Liver (tissue), 8 donors: ENCODE measurements at regions not wholly inside any gene's neighbourhood (a gene's known extent, or its start where the extent isn't known, plus 50 kb on each side); places are given as distances from the start of the nearest gene placed in this dataset.

ENCODE experiments used
- DNase-seq: peaks from one replicate; pipeline ENCODE4 v3.0.0-alpha.2; 2017; ENCODE audit warnings: low spot score
- H3K27ac ChIP-seq, 2 donors: one replicate each; pipeline ENCODE4 v1.7.0; 2013; ENCODE audit warnings: inconsistent platforms in 2 of 2, low read length in 2 of 2, control low read depth in 1 of 2, low read depth in 1 of 2, mild to moderate bottlenecking in 1 of 2
- H3K27me3 ChIP-seq, 4 donors: one replicate each; pipeline versions ENCODE4 v1.6.1 to v1.7.0; 2013; ENCODE audit warnings: low read length in 3 of 4, inconsistent platforms in 1 of 4, mild to moderate bottlenecking in 1 of 4, moderate library complexity in 1 of 4; ENCODE audit not compliant: control insufficient read depth in 4 of 4, insufficient read depth in 4 of 4
- H3K36me3 ChIP-seq, 4 donors: one replicate each; pipeline versions ENCODE4 v1.6.1 to v1.7.0; 2013; ENCODE audit warnings: low read length in 3 of 4, mild to moderate bottlenecking in 3 of 4, low read depth in 1 of 4, moderate library complexity in 1 of 4; ENCODE audit not compliant: control insufficient read depth in 4 of 4, insufficient read depth in 3 of 4
- H3K4me1 ChIP-seq, 4 donors: one replicate each; pipeline versions ENCODE4 v1.6.1 to v1.7.0; 2013; ENCODE audit warnings: low read length in 3 of 4, mild to moderate bottlenecking in 3 of 4, moderate library complexity in 1 of 4; ENCODE audit not compliant: control insufficient read depth in 4 of 4, insufficient read depth in 4 of 4
- H3K4me3 ChIP-seq, 3 donors: one replicate each; pipeline versions ENCODE4 v1.6.1 to v1.7.0; 2013; ENCODE audit warnings: low read length in 3 of 3, control low read depth in 1 of 3, low read depth in 1 of 3, mild to moderate bottlenecking in 1 of 3
- H3K9ac ChIP-seq, 2 donors: one replicate each; pipeline ENCODE4 v1.7.0; 2013; ENCODE audit warnings: low read length in 2 of 2, mild to moderate bottlenecking in 2 of 2, moderate library complexity in 2 of 2, control low read depth in 1 of 2, low read depth in 1 of 2
- H3K9me3 ChIP-seq, 4 donors: one replicate each; pipeline versions ENCODE4 v1.6.1 to v1.7.0; 2013; ENCODE audit warnings: low read length in 3 of 4; ENCODE audit not compliant: control insufficient read depth in 4 of 4
- EGR1 ChIP-seq, 2 donors: IDR thresholded peaks; 2 replicates each; pipeline ENCODE4 v1.6.1; 2016 to 2018; ENCODE audit warnings: antibody characterized with exemption in 2 of 2, low read depth in 2 of 2
- FOXA1 ChIP-seq: IDR thresholded peaks from 2 replicates; pipeline ENCODE4 v1.6.1; 2016; ENCODE audit warnings: antibody characterized with exemption
- FOXA2 ChIP-seq: IDR thresholded peaks from 2 replicates; pipeline ENCODE4 v1.6.1; 2016; ENCODE audit warnings: antibody characterized with exemption
- GABPA ChIP-seq, 2 donors: IDR thresholded peaks in 1 of 2; conservative IDR thresholded peaks in 1 of 2; 2 replicates each; pipeline ENCODE4 v1.6.1; 2016; ENCODE audit warnings: antibody characterized with exemption in 2 of 2, mild to moderate bottlenecking in 1 of 2, moderate library complexity in 1 of 2
- HNF4A ChIP-seq, 2 donors: conservative IDR thresholded peaks; 2 replicates each; pipeline ENCODE4 v1.6.1; 2016; ENCODE audit warnings: antibody characterized with exemption in 2 of 2, mild to moderate bottlenecking in 2 of 2
- HNF4G ChIP-seq: IDR thresholded peaks from 2 replicates; pipeline ENCODE4 v1.6.1; 2016; ENCODE audit warnings: antibody characterized with exemption
- JUND ChIP-seq, 2 donors: IDR thresholded peaks; 2 replicates each; pipeline ENCODE4 v1.6.1; 2016; ENCODE audit warnings: antibody characterized with exemption in 2 of 2
- NR2F2 ChIP-seq: IDR thresholded peaks from 2 replicates; pipeline ENCODE4 v1.6.1; 2016; ENCODE audit warnings: antibody characterized with exemption
- RAD21 ChIP-seq, 2 donors: IDR thresholded peaks; 2 replicates each; pipeline ENCODE4 v1.6.1; 2016; ENCODE audit warnings: antibody characterized with exemption in 2 of 2, mild to moderate bottlenecking in 2 of 2
- RXRA ChIP-seq, 2 donors: IDR thresholded peaks; 2 replicates each; pipeline ENCODE4 v1.6.1; 2017 to 2018; ENCODE audit warnings: antibody characterized with exemption in 2 of 2, mild to moderate bottlenecking in 1 of 2
- SP1 ChIP-seq: IDR thresholded peaks from 2 replicates; pipeline ENCODE4 v1.6.1; 2018; ENCODE audit warnings: antibody characterized with exemption, mild to moderate bottlenecking
- TAF1 ChIP-seq: conservative IDR thresholded peaks from 2 replicates; pipeline ENCODE4 v1.6.1; 2016; ENCODE audit warnings: antibody characterized with exemption, mild to moderate bottlenecking
- YY1 ChIP-seq: IDR thresholded peaks from 2 replicates; pipeline ENCODE4 v1.6.1; 2016; ENCODE audit warnings: antibody characterized with exemption, mild to moderate bottlenecking
- WGBS: extraction: QIAGEN DNeasy Blood & Tissue Kit; methylation state at CpG from one replicate; pipeline ENCODE4 v1.1.7; 2013; 5-methylcytosine and 5-hydroxymethylcytosine counted together
- TF ChIP-seq, protein P1 (sequence below): IDR thresholded peaks from 2 replicates; pipeline ENCODE4 v1.6.1; 2016; ENCODE audit warnings: antibody characterized with exemption
- TF ChIP-seq, protein P2 (sequence below): IDR thresholded peaks from 2 replicates; pipeline ENCODE4 v1.6.1; 2016; ENCODE audit warnings: antibody characterized with exemption
- TF ChIP-seq, protein P3 (sequence below): IDR thresholded peaks from 2 replicates; pipeline ENCODE4 v1.6.1; 2016; ENCODE audit warnings: antibody characterized with exemption, mild to moderate bottlenecking
- TF ChIP-seq, protein P4 (sequence below): IDR thresholded peaks from 2 replicates; pipeline ENCODE4 v1.6.1; 2016; ENCODE audit warnings: antibody characterized with exemption
- TF ChIP-seq, protein P5 (sequence below): fragments of 150-350 bp; IDR thresholded peaks from 2 replicates; pipeline ENCODE4 v1.5.1; 2017; ENCODE audit warnings: improper control_type of control experiment, low read depth, low read length; ENCODE audit not compliant: missing input control
- donor health status: healthy.
- donor health status: healthy.
- donor health status: healthy.
- donor health status: healthy.
- donor health status: healthy.

DNA sequence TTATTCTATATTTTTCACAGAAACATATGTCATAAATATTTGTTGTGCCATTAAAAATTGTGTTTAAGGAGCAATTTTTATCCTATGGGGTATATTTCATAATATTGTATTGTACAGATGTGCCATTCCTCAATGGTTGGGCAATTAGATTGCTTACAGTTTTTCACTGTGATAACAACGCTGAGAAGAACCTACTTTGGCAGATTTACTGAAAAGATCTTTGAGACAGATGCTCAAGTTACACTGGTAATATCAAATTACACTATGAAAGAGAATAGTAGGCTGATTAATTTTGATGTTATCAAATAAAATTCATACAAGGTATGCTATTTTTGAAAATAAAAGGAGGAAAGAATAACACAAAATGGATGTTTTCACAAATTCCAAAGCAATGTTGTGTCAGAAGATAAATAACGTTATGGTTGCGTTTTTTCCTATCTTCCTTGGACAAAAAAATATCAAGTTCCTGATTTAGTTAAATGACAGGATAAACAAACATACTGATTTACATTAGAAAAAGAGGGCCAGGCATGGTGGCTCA lies 335.1 kb upstream of the ZNF521 start:
- Histone ChIP-seq H3K9me3 (no peaks in the 10 kb centered on the region), H3K36me3 (no peaks in the 10 kb centered on the region), H3K4me1 (no peaks in the 10 kb centered on the region), H3K4me3 (no peak overlapping the region), H3K9ac (no peak overlapping the region), H3K27ac (no peak overlapping the region), H3K27me3 (no peaks in the 10 kb centered on the region)
- no peak for DNase-seq
- TF ChIP-seq, protein P1, sequence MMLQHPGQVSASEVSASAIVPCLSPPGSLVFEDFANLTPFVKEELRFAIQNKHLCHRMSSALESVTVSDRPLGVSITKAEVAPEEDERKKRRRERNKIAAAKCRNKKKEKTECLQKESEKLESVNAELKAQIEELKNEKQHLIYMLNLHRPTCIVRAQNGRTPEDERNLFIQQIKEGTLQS: no peak
- TF ChIP-seq YY1 (no peak), FOXA1 (no peak), SP1 (no peak), HNF4A (conservative IDR thresholded peaks at IDR 0.05) (no peak), NR2F2 (no peak), JUND (IDR thresholded peaks at IDR 0.05) (no peak), HNF4G (no peak), FOXA2 (no peak), TAF1 (no peak), RXRA (IDR thresholded peaks at IDR 0.05) (no peak), RAD21 (IDR thresholded peaks at IDR 0.05) (no peak), EGR1 (IDR thresholded peaks at IDR 0.05; ENCODE audit: low read depth in 2 of 2) (no peak), GABPA (IDR thresholded peaks at IDR 0.05 in 1 of 2, conservative IDR thresholded peaks at IDR 0.05 in 1 of 2) (no peak)
- TF ChIP-seq, protein P2, sequence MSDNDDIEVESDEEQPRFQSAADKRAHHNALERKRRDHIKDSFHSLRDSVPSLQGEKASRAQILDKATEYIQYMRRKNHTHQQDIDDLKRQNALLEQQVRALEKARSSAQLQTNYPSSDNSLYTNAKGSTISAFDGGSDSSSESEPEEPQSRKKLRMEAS: no peak
- TF ChIP-seq, protein P3, sequence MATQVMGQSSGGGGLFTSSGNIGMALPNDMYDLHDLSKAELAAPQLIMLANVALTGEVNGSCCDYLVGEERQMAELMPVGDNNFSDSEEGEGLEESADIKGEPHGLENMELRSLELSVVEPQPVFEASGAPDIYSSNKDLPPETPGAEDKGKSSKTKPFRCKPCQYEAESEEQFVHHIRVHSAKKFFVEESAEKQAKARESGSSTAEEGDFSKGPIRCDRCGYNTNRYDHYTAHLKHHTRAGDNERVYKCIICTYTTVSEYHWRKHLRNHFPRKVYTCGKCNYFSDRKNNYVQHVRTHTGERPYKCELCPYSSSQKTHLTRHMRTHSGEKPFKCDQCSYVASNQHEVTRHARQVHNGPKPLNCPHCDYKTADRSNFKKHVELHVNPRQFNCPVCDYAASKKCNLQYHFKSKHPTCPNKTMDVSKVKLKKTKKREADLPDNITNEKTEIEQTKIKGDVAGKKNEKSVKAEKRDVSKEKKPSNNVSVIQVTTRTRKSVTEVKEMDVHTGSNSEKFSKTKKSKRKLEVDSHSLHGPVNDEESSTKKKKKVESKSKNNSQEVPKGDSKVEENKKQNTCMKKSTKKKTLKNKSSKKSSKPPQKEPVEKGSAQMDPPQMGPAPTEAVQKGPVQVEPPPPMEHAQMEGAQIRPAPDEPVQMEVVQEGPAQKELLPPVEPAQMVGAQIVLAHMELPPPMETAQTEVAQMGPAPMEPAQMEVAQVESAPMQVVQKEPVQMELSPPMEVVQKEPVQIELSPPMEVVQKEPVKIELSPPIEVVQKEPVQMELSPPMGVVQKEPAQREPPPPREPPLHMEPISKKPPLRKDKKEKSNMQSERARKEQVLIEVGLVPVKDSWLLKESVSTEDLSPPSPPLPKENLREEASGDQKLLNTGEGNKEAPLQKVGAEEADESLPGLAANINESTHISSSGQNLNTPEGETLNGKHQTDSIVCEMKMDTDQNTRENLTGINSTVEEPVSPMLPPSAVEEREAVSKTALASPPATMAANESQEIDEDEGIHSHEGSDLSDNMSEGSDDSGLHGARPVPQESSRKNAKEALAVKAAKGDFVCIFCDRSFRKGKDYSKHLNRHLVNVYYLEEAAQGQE: no peak
- TF ChIP-seq, protein P4, sequence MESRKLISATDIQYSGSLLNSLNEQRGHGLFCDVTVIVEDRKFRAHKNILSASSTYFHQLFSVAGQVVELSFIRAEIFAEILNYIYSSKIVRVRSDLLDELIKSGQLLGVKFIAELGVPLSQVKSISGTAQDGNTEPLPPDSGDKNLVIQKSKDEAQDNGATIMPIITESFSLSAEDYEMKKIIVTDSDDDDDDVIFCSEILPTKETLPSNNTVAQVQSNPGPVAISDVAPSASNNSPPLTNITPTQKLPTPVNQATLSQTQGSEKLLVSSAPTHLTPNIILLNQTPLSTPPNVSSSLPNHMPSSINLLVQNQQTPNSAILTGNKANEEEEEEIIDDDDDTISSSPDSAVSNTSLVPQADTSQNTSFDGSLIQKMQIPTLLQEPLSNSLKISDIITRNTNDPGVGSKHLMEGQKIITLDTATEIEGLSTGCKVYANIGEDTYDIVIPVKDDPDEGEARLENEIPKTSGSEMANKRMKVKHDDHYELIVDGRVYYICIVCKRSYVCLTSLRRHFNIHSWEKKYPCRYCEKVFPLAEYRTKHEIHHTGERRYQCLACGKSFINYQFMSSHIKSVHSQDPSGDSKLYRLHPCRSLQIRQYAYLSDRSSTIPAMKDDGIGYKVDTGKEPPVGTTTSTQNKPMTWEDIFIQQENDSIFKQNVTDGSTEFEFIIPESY: no peak
- TF ChIP-seq, protein P5, sequence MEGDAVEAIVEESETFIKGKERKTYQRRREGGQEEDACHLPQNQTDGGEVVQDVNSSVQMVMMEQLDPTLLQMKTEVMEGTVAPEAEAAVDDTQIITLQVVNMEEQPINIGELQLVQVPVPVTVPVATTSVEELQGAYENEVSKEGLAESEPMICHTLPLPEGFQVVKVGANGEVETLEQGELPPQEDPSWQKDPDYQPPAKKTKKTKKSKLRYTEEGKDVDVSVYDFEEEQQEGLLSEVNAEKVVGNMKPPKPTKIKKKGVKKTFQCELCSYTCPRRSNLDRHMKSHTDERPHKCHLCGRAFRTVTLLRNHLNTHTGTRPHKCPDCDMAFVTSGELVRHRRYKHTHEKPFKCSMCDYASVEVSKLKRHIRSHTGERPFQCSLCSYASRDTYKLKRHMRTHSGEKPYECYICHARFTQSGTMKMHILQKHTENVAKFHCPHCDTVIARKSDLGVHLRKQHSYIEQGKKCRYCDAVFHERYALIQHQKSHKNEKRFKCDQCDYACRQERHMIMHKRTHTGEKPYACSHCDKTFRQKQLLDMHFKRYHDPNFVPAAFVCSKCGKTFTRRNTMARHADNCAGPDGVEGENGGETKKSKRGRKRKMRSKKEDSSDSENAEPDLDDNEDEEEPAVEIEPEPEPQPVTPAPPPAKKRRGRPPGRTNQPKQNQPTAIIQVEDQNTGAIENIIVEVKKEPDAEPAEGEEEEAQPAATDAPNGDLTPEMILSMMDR: no peak
- WGBS: 66% methylated on average over 3 of the region's 3 CpGs
